ENCODE measurements at regions not wholly inside any gene's neighbourhood (a gene's known extent, or its start where the extent isn't known, plus 50 kb on each side); places are given as distances from the start of the nearest gene placed in this dataset.

GRCh38 chr20:40583205-40583604, 105.8 kb downstream of the MAFB start:
- ATAC-seq (ENCODE audit: poor library complexity), result no peak
- no peak overlapping the region for H3K4me3 Mint-ChIP-seq
- Histone ChIP-seq H3K36me3 (ENCODE audit: insufficient read depth, low read length) (no peaks in the 10 kb centered on the region), H3K27ac (ENCODE audit: low read depth in 1 of 2, low read length in 2 of 2) (no peak overlapping the region), H3K4me1 (ENCODE audit: insufficient read depth, low read length) (no peaks in the 10 kb centered on the region), H3K9me3 (ENCODE audit: control insufficient read depth in 1 of 2, insufficient read depth in 1 of 2, low read length in 2 of 2) (peaks cover 0 to 8% of the 10 kb centered on the region in 2 experiments), H3K4me3 (ENCODE audit: low read length) (no peak overlapping the region), H3K27me3 (ENCODE audit: control insufficient read depth in 1 of 2, insufficient read depth in 2 of 2, low read length in 2 of 2) (no peaks in the 10 kb centered on the region)
- no peaks in the 10 kb centered on the region for H3K36me3 Mint-ChIP-seq (ENCODE audit: low read depth)
- H3K27me3 Mint-ChIP-seq, result peaks cover 6% of the 10 kb centered on the region
- TF ChIP-seq CTCF (IDR thresholded peaks at IDR 0.05), result no peak
- POLR2A ChIA-PET, result no interaction called here
- CTCF ChIA-PET, result interaction anchor here (0.6 kb wide), 1 partner anchor 259 kb away, joined by 3 read pairs; no protein-coding TSS in a partner anchor
- DNase-seq, result peak in 2 of 14 experiments; percentile 6 to 32
- no peak overlapping the region for H3K27ac Mint-ChIP-seq
- H3K4me1 Mint-ChIP-seq (ENCODE audit: low read depth), result no peaks in the 10 kb centered on the region
- intact Hi-C loops (cut with DNase I, micrococcal nuclease), result no loop called here
- H3K9me3 Mint-ChIP-seq, result no peaks in the 10 kb centered on the region

DNA sequence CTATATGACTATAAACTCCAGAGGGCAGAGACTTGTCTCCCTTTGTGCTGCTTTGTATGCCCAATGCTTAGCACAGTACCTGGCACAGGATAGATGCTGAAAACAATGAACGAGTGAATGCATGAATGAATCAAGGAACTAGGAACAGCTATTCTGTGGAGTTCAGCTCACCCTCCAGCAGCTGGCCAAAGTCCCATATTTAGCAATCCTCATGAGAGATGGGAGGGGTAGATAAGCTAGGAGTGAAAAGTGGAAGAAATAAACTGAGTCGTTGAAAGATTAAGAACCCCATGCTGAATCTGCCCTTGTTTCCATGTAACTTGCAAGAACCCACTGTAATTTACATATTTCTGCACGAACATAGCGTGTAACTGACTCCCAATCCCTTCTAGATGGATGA, 106.5 kb downstream of the MAFB start:
- no peaks in the 10 kb centered on the region for H3K9me3 Mint-ChIP-seq
- H3K27ac ChIP-seq (ENCODE audit: low read depth in 1 of 2, low read length in 2 of 2), result no peak overlapping the region
- CTCF ChIA-PET, result no interaction called here
- H3K9me3 ChIP-seq (ENCODE audit: control insufficient read depth in 1 of 2, insufficient read depth in 1 of 2, low read length in 2 of 2), result peaks cover 0 to 8% of the 10 kb centered on the region in 2 experiments
- H3K4me3 ChIP-seq (ENCODE audit: low read length), result no peak overlapping the region
- H3K36me3 Mint-ChIP-seq (ENCODE audit: low read depth), result no peaks in the 10 kb centered on the region
- TF ChIP-seq CTCF (IDR thresholded peaks at IDR 0.05), result no peak
- intact Hi-C loops (cut with DNase I, micrococcal nuclease), result no loop called here
- no peak overlapping the region for H3K4me3 Mint-ChIP-seq
- no peak overlapping the region for H3K27ac Mint-ChIP-seq
- POLR2A ChIA-PET, result no interaction called here
- H3K27me3 ChIP-seq (ENCODE audit: control insufficient read depth in 1 of 2, insufficient read depth in 2 of 2, low read length in 2 of 2), result no peaks in the 10 kb centered on the region
- no peak for ATAC-seq (ENCODE audit: poor library complexity)
- DNase-seq, result no peak
- H3K4me1 Mint-ChIP-seq (ENCODE audit: low read depth), result no peaks in the 10 kb centered on the region
- H3K27me3 Mint-ChIP-seq, result peaks cover 6% of the 10 kb centered on the region
- H3K36me3 ChIP-seq (ENCODE audit: insufficient read depth, low read length), result no peaks in the 10 kb centered on the region
- H3K4me1 ChIP-seq (ENCODE audit: insufficient read depth, low read length), result no peaks in the 10 kb centered on the region

- H3K36me3 ChIP-seq (ENCODE audit: insufficient read depth, low read length), result no peaks in the 10 kb centered on the region
- no peaks in the 10 kb centered on the region for H3K9me3 Mint-ChIP-seq
- DNase-seq (no peak), ATAC-seq (ENCODE audit: poor library complexity) (no peak)
- H3K9me3 ChIP-seq (ENCODE audit: control insufficient read depth in 1 of 2, insufficient read depth in 1 of 2, low read length in 2 of 2), result peaks cover 0 to 4% of the 10 kb centered on the region in 2 experiments
- POLR2A ChIA-PET, result no interaction called here
- H3K4me3 Mint-ChIP-seq, result no peak overlapping the region
- no peak overlapping the region for H3K27ac ChIP-seq (ENCODE audit: low read depth in 1 of 2, low read length in 2 of 2)
- intact Hi-C loops (cut with DNase I, micrococcal nuclease), result no loop called here
- no peaks in the 10 kb centered on the region for H3K4me1 Mint-ChIP-seq (ENCODE audit: low read depth)
- no peak overlapping the region for H3K27ac Mint-ChIP-seq
- no peak overlapping the region for H3K4me3 ChIP-seq (ENCODE audit: low read length)
- TF ChIP-seq CTCF (IDR thresholded peaks at IDR 0.05), result no peak
- H3K36me3 Mint-ChIP-seq (ENCODE audit: low read depth), result no peaks in the 10 kb centered on the region
- no peaks in the 10 kb centered on the region for H3K27me3 ChIP-seq (ENCODE audit: control insufficient read depth in 1 of 2, insufficient read depth in 2 of 2, low read length in 2 of 2)
- H3K4me1 ChIP-seq (ENCODE audit: insufficient read depth, low read length), result no peaks in the 10 kb centered on the region
- peaks cover 6% of the 10 kb centered on the region for H3K27me3 Mint-ChIP-seq
- CTCF ChIA-PET, result no interaction called here
Observed at GRCh38 chr20:40579701-40580100, 109.3 kb downstream of the MAFB start.
